OCI-M2 (cell line): ENCODE measurements at regions not wholly inside any gene's neighbourhood (a gene's known extent, or its start where the extent isn't known, plus 50 kb on each side); places are given as distances from the start of the nearest gene placed in this dataset.

Experiments
- DNase-seq: peaks from one replicate; lab custom pipeline; 2025; ENCODE audit not compliant: unreplicated experiment; lab: John Stamatoyannopoulos, UW

GRCh38 chr13:61040181-61040580 is 375.5 kb downstream of the PCDH20 start:
- DNase-seq, result no peak

DNA sequence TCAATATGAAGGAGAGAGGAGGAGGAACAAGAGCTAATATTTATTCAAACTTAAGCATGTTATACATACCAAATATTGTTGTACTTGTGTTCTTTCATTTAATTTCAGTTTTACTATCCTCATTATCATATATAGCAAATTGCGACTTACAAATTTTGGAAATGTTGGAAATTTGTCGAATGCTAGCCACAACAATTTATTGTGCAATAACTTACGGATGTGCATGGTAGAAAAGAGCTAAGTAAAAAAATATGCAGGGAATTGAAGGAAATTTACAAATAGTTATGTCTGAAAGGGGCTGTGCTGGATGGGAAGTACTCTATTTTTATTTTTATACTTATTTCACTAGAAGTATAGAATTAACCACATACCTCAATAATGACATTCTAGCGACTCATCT is 376.3 kb downstream of the PCDH20 start:
- DNase-seq, result no peak

GRCh38 chr13:61036715-61037114 is 378.9 kb downstream of the PCDH20 start:
- DNase-seq, result no peak

DNA sequence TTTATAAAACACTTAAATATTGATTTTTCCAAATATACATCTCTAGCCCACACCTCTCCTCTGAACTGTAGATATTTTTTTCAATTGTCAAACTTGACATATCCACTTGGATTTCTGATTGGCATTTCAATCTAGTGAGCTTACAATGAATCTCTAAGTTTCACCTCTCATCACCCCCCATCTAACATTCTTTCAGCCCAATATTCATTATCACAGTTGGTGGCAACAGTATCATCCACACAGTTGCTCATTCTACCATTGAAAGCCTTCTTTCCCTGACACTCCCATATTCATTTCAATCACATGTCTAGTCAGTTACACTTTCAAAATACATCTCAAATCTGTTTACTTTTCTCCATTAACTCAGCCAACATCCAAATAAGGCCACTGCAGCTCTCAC is 385.2 kb downstream of the PCDH20 start:
- no peak for DNase-seq

- no peak for DNase-seq
Measured at GRCh38 chr13:61029064-61029463, 386.6 kb downstream of the PCDH20 start.

DNA sequence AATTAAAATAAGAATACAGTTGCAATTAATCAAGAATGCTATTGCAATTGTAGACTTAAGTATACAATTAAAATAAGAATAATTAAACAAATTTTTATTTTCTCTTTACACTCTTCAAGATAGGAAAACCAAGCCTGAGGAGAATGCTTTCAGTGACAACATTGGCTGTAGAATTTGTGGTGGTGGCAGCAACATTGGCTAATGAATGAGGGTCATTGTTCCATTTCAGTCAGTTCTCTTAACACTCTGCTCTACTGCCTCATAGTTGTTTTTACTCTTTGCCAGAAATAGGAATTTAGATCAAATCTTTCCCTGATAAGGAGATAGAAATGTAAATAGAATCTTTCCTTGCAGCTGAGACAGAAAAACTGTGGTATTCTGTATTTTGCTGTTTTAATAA is 391.6 kb downstream of the PCDH20 start:
- no peak for DNase-seq

DNA sequence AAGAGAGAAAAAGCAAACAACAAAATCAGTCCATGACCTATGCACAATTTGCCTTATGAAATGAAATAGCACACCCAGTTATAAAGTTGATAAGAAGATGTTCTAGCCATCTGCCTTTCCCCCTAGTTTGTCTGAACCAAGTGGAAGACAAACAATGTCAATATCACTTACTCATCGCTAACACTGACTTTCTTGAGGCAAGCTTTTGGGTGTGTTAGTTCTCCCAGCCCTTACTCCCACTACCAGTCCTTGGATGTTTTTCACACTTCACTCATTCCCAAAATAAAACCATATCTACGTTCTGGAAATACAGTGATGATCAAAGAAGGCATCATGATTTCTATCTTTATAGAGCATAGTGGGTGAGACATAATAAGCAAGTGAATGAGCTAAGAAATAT is 393.8 kb downstream of the PCDH20 start:
- DNase-seq, result no peak

- no peak for DNase-seq
Measured at GRCh38 chr13:61013796-61014195, 401.9 kb downstream of the PCDH20 start.

DNA sequence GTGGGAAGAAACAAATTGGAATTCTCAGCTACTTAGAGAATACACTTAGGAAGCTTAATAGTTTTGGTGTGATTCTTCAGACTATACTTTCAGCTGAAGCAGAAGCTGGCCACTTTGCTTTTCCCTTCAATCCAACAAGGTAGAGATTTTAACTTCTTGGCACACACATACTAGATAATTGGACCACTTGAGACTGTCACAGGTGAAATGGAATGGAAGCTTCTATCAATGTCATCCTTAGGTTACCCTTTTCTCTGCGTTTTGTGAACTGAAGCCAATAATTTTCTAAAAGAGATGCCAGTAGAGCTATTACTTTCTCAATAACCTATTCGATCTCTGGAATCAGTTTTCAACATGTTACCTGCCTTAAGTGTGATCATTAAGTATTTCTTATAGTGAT is 405.3 kb downstream of the PCDH20 start:
- DNase-seq, result no peak

DNA sequence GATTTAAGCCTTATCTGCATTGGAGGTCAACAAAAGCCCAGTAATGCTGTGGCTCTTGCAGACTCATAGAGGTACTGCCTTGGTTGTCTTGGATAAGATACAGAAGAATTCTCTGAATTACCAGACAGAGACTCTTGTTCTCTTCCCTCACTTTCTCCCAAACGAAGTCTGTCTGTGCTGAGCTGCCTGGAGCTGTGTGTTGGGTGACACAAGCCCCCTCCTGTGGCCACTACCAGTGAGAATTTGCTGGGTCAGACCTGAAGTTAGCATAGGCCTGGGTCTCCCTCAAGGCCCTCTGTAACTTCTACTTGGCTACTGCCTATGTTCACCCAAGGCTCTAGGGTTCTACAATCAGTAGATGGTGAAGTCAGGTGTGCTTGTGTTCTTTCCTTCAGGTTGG is 413.0 kb downstream of the PCDH20 start:
- DNase-seq, result no peak

GRCh38 chr13:60990032-60990733 is 425.5 kb downstream of the PCDH20 start:
- no peak for DNase-seq

GRCh38 chr13:60986301-60986700 is 429.3 kb downstream of the PCDH20 start:
- no peak for DNase-seq

- no peak for DNase-seq
Measured at GRCh38 chr13:60981407-60981806, 434.2 kb downstream of the PCDH20 start.

DNA sequence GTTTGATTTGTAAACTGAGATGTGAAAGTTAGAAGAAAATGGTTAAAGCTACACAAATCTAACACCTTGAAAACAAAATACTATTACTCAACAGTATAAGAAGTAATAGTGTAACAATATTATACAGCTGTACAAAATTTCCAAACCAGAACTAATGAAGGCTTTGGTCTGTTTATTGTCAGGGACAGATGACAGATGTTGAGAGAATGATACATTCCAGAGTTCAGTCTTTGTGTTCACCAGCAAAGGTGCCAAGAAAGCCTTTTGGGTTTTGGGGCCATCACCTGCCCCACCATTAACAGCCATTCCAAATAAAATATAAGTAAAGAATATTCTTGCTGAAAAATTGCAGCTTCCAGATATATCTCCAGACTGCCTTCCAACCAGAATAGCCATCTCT is 439.3 kb downstream of the PCDH20 start:
- DNase-seq, result no peak

DNA sequence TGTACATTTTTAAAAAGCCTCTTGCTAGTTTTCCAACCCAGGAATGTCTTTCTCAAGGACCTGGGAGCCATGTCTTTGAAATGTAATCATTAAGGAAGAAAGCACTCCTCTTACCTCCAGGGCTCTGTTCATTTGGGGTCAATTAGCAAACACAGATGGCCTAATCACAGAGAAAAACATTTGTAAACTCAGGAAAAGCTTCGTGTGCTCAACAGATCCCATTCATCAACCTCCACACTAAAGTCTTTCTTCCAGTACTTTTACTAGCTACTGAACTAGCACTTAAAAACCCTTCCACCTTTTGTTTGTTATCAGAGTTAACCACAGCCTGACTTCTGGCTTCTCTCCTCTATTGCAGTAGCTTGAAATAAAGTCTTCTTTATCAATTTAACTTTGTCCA is 441.4 kb downstream of the PCDH20 start:
- no peak for DNase-seq

GRCh38 chr13:60973529-60973928 is 442.1 kb downstream of the PCDH20 start:
- DNase-seq, result no peak

DNA sequence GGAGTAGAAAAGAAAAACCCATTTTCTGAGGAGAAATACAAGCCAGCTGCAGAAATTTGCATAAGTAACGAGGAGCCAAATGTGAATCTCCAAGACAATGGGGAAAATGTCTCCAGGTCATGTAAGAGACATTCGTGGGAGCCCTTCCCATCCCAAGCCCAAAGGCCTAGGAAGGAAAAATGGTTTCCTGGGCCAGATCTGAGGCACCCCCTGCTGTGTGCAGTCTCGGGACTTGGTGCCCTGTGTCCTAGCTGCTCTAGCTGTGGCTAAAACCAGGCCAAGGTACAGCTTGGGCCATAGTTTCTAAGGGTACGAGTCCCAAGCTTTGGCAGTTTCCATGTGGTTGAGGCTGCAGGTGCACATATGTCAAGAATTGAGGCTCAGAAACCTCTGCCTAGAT is 444.9 kb downstream of the PCDH20 start:
- no peak for DNase-seq

- DNase-seq, result no peak
Measured at GRCh38 chr13:60969656-60970055, 446.0 kb downstream of the PCDH20 start.

DNA sequence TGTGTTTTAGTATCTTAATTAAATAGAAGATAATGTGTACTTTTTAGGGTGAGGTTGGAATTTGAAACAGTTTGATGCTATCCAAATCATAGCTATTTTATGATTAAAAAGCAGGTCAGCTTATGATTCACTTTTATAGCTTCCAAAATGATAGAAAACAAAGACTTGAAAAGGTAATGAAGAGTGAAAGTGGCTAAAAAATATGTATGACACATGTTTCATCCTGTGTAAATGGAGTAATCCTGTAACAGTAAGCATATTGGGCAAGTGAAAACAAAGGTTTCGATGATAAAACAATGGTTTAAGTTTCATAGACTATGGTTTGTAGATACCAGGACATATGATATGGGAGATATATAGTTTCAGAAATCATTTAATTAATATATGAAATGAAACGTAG is 456.2 kb downstream of the PCDH20 start:
- no peak for DNase-seq

- DNase-seq, result no peak
Measured at GRCh38 chr13:60957816-60958215, 457.8 kb downstream of the PCDH20 start.

DNA sequence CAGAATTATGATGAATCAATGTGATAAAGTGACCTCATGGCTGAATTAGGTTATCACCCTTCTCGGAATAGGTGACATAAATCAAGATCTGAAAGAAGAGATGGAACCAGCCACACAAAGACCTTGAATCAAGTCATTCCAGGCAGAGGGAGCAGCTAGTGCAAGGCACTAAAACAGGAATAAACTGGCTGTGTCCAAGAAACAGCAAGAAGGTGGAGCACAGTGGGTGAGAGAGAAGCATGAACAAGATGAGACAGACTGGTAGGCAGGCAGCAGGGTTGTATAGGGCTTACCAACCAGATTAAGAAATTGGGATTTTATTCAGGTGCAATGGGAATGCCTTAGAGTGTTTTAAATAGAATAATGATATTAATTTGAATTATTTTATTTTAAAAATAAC is 470.3 kb downstream of the PCDH20 start:
- DNase-seq, result no peak

- DNase-seq, result no peak
Measured at GRCh38 chr13:60944863-60945262, 470.8 kb downstream of the PCDH20 start.

DNA sequence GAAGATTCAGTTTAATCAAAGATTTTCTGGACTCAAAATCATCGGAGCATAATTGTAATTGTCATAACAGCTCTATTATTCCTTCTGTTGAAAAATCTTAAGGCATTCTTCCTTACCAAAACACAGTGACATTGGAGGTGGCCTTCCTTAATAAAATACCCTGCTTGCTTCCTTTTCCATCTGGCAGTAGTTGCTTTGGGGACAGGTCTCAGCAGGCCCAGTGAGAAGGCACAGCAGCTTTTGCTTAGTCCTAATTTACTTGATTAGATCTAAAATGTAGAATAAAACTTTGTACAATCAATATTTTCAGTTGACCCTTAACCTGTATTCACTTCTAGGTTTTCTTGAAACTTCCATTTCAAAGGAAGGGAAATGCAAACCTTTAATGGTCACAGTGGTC is 471.6 kb downstream of the PCDH20 start:
- DNase-seq, result no peak

- DNase-seq, result no peak
Measured at GRCh38 chr13:60936281-60936680, 479.4 kb downstream of the PCDH20 start.
